IMR-90 (cell line): ENCODE measurements at regions not wholly inside any gene's neighbourhood (a gene's known extent, or its start where the extent isn't known, plus 50 kb on each side); places are given as distances from the start of the nearest gene placed in this dataset.
A peak's percentile ranks its signal among the peaks of the same experiment; 100 is the strongest.

Experiments used
- ATAC-seq: fragments of 200-7000 bp; cut with Tn5 transposase; 2 replicates; pipeline ENCODE4 v1.9.1; 2020; ENCODE audit warnings: low read depth, mild to moderate bottlenecking, moderate library complexity
- BruUV-seq: library from RNA; stranded (reverse); fragments of 400-500 nt; replicated peaks from 2 replicates; lab custom pipeline; 2021; lab: Mats Ljungman, UMichigan
- CTCF ChIA-PET: fragments of 300-600 bp; formaldehyde crosslinking; extraction: SDS; loops from one replicate; lab custom pipeline; 2021; ENCODE audit warnings: antibody characterized with exemption; lab: Yijun Ruan, JAX
- POLR2A ChIA-PET: fragments of 300-600 bp; sonication (Branson Sonifier 250); formaldehyde crosslinking; loops from one replicate; lab custom pipeline; 2022; ENCODE audit warnings: antibody characterized with exemption; ENCODE audit not compliant: unreplicated experiment; lab: Charles Lee
- DNase-seq: peaks from one replicate; pipeline ENCODE4 v3.0.0; 2013
- H2AFZ ChIP-seq: replicated peaks from 2 replicates; pipeline ENCODE3; 2013; ENCODE audit warnings: low read length, mild to moderate bottlenecking; ENCODE audit not compliant: poor library complexity
- H2AK5ac ChIP-seq: 2 replicates; pipeline ENCODE4 v1.6.1; 2013; ENCODE audit warnings: low read depth, low read length, inconsistent platforms
- H2AK9ac ChIP-seq: replicated peaks from 2 replicates; pipeline ENCODE3; 2013; ENCODE audit warnings: mild to moderate bottlenecking, low read depth, low read length, moderate library complexity; ENCODE audit not compliant: poor library complexity
- H2BK120ac ChIP-seq: 2 replicates; pipeline ENCODE4 v1.6.1; 2013; ENCODE audit warnings: low read depth, low read length, inconsistent platforms
- H2BK15ac ChIP-seq: 3 replicates; pipeline ENCODE4 v1.6.1; 2013; ENCODE audit warnings: low read depth, low read length, inconsistent platforms
- H2BK20ac ChIP-seq: 2 replicates; pipeline ENCODE4 v1.6.1; 2013; ENCODE audit warnings: low read depth, mild to moderate bottlenecking, inconsistent platforms, low read length, moderate library complexity
- H2BK5ac ChIP-seq: 2 replicates; pipeline ENCODE4 v1.6.1; 2013; ENCODE audit warnings: mild to moderate bottlenecking, low read depth, low read length, inconsistent platforms; ENCODE audit not compliant: poor library complexity, severe bottlenecking
- H3K14ac ChIP-seq: replicated peaks from 2 replicates; pipeline ENCODE4 v1.6.1; 2013; ENCODE audit warnings: low read depth, low read length, inconsistent platforms
- H3K18ac ChIP-seq: 2 replicates; pipeline ENCODE4 v1.6.1; 2013; ENCODE audit warnings: low read depth, low read length, control low read depth
- H3K23ac ChIP-seq: 2 replicates; pipeline ENCODE4 v1.6.1; 2013; ENCODE audit warnings: low read depth, low read length, inconsistent platforms
- H3K27ac ChIP-seq: 2 replicates; pipeline ENCODE4 v1.5.1; 2013; ENCODE audit warnings: mild to moderate bottlenecking, control low read depth, low read length; ENCODE audit not compliant: insufficient read depth
- H3K27me3 ChIP-seq: 2 replicates; pipeline ENCODE4 v1.6.1; 2013; ENCODE audit warnings: low read length; ENCODE audit not compliant: control insufficient read depth, insufficient read depth
- H3K36me3 ChIP-seq: 2 replicates; pipeline ENCODE4 v1.6.1; 2013; ENCODE audit warnings: low read length, mixed read lengths; ENCODE audit not compliant: control insufficient read depth, insufficient read depth
- H3K4ac ChIP-seq: 2 replicates; pipeline ENCODE4 v1.6.1; 2013; ENCODE audit warnings: low read depth, low read length, inconsistent platforms
- H3K4me1 ChIP-seq: 2 replicates; pipeline ENCODE4 v1.6.1; 2013; ENCODE audit warnings: low read length, mixed read lengths; ENCODE audit not compliant: control insufficient read depth, insufficient read depth
- H3K4me2 ChIP-seq: 2 replicates; pipeline ENCODE4 v1.6.1; 2013; ENCODE audit warnings: low read depth, mild to moderate bottlenecking, control low read depth, low read length, moderate library complexity
- H3K4me3 ChIP-seq: 2 replicates; pipeline ENCODE4 v1.5.1; 2013; ENCODE audit warnings: low read depth, mild to moderate bottlenecking, control low read depth, low read length, moderate library complexity; ENCODE audit not compliant: insufficient read depth
- H3K56ac ChIP-seq: 2 replicates; pipeline ENCODE4 v1.6.1; 2013; ENCODE audit warnings: low read length, inconsistent platforms; ENCODE audit not compliant: insufficient read depth; ENCODE audit errors: extremely low read depth
- H3K79me1 ChIP-seq, 2 experiments: 2 replicates each; pipeline ENCODE4 v1.6.1; 2013; ENCODE audit warnings: low read length in 2 of 2, inconsistent platforms in 1 of 2, low read depth in 1 of 2
- H3K9ac ChIP-seq: 2 replicates; pipeline ENCODE4 v1.6.1; 2013; ENCODE audit warnings: low read depth, low read length, control low read depth
- H3K9me1 ChIP-seq: 2 replicates; pipeline ENCODE4 v1.6.1; 2013; ENCODE audit warnings: low read length, inconsistent platforms; ENCODE audit not compliant: insufficient read depth
- H3K9me3 ChIP-seq: 2 replicates; pipeline ENCODE4 v1.6.1; 2013; ENCODE audit warnings: low read length; ENCODE audit not compliant: control insufficient read depth, insufficient read depth
- H4K20me1 ChIP-seq: 2 replicates; pipeline ENCODE4 v1.6.1; 2013; ENCODE audit warnings: low read length, inconsistent platforms; ENCODE audit not compliant: insufficient read depth
- H4K5ac ChIP-seq: 2 replicates; pipeline ENCODE4 v1.6.1; 2013; ENCODE audit warnings: mild to moderate bottlenecking, low read depth, low read length, control low read depth
- H4K8ac ChIP-seq, 2 experiments: 2 replicates each; pipeline ENCODE4 v1.6.1; 2013; ENCODE audit warnings: low read depth in 2 of 2, low read length in 2 of 2, control low read depth in 1 of 2, inconsistent platforms in 1 of 2
- H4K91ac ChIP-seq: 2 replicates; pipeline ENCODE4 v1.6.1; 2013; ENCODE audit warnings: low read depth, low read length, inconsistent platforms; ENCODE audit not compliant: insufficient read depth
- NFE2L2 ChIP-seq: fragments of 150-350 bp; IDR thresholded peaks from 2 replicates; pipeline ENCODE4 v1.6.1; 2016; ENCODE audit warnings: low read depth, mild to moderate bottlenecking, low read length
- WGBS, 2 experiments: methylation state at CpG; one replicate each; pipeline versions ENCODE4 v1.1.5 to v1.1.7; 2013; ENCODE audit warnings: missing lambda C conversion rate in 2 of 2; ENCODE audit not compliant: insufficient read length in 1 of 2; ENCODE audit errors: extremely low coverage in 2 of 2; 5-methylcytosine and 5-hydroxymethylcytosine counted together
- dilution Hi-C: fragments of 300-500 bp; cut with HindIII; formaldehyde crosslinking; loops from one replicate; pipeline ENCODE4 v1.14.3; 2018; ENCODE audit warnings: low sequenced_read_pairs; ENCODE audit not compliant: unreplicated experiment
- in situ Hi-C: fragments of 300-500 bp; cut with MboI; formaldehyde crosslinking; loops from 3 replicates; pipeline ENCODE4 v1.14.3; 2019; ENCODE audit warnings: low sequenced_read_pairs, inconsistent platforms, mixed read lengths
- intact Hi-C: fragments of 100-400 bp; cut with micrococcal nuclease; formaldehyde crosslinking; loops from 2 replicates; pipeline ENCODE4 v1.10.0; 2022

- Histone ChIP-seq H3K4me2 (no peak overlapping the region), H2BK20ac (no peak overlapping the region), H2AK9ac (no peak overlapping the region), H3K14ac (no peak overlapping the region), H3K9me1 (peaks cover 10% of the 10 kb centered on the region), H3K56ac (no peak overlapping the region), H3K36me3 (no peaks in the 10 kb centered on the region), H3K9me3 (no peaks in the 10 kb centered on the region), H2BK120ac (no peak overlapping the region), H2BK5ac (no peak overlapping the region), H4K20me1 (0 out of 2 replicates have a peak, but pooled peaks cover 4% of the 10 kb centered on the region), H3K4me3 (no peak overlapping the region), H4K8ac (no peak overlapping the region), H3K4me1 (peaks cover 9% of the 10 kb centered on the region), H2AFZ (peak overlapping the region; percentile 45), H4K91ac (no peak overlapping the region), H3K9ac (no peak overlapping the region), H3K23ac (no peak overlapping the region), H2BK15ac (no peak overlapping the region), H3K79me1 (no peaks in the 10 kb centered on the region), H3K18ac (no peak overlapping the region), H3K27ac (no peak overlapping the region), H3K27me3 (no peaks in the 10 kb centered on the region; the same call in 1 of the 2 replicates), H4K5ac (no peak overlapping the region), H2AK5ac (no peak overlapping the region), H3K4ac (no peak overlapping the region)
- POLR2A ChIA-PET, result no interaction called here
- no peak for DNase-seq
- in situ Hi-C loops, result loop anchor here (10.0 kb wide), 1 partner anchor 92 kb away; the partner anchor contains the start of gene TMPO
- BruUV-seq, result no TSS peak
- dilution Hi-C loops, result no loop called here
- no peak for TF ChIP-seq NFE2L2
- intact Hi-C loops, result no loop called here
- ATAC-seq, result no peak
- 92% methylated on average over 9 of the region's 11 CpGs; no CpG with 5 or more reads in 1 of the 2 experiments for WGBS, 2 experiments
- CTCF ChIA-PET, result no interaction called here
Measured at GRCh38 chr12:98422359-98422758, 93.0 kb upstream of the TMPO start.
